GM21360 (cell line): ENCODE measurements at regions not wholly inside any gene's neighbourhood (a gene's known extent, or its start where the extent isn't known, plus 50 kb on each side); places are given as distances from the start of the nearest gene placed in this dataset.
"Not testable (repeated sequence)": the region's sequence is repeated elsewhere in the genome, so short reads cannot be mapped to it uniquely, and the experiment has no call there.

ENCODE experiments used
- ATAC-seq: cut with Tn5 transposase; IDR thresholded peaks from one replicate; pipeline ENCODE4 v1.9.1; 2021; ENCODE audit warnings: mild to moderate bottlenecking, moderate library complexity; ENCODE audit not compliant: unreplicated experiment

GRCh38 chr2:195228547-195228946 lies 428.5 kb upstream of the SLC39A10 start:
- not testable (repeated sequence) for ATAC-seq

- ATAC-seq, result no peak
Measured at GRCh38 chr2:195214072-195214471, 443.0 kb upstream of the SLC39A10 start.

GRCh38 chr2:195212586-195212985 lies 444.4 kb upstream of the SLC39A10 start:
- ATAC-seq, result no peak

- no peak for ATAC-seq
Measured at GRCh38 chr2:195202163-195202845, 454.7 kb upstream of the SLC39A10 start.

- ATAC-seq, result no peak
Measured at GRCh38 chr2:195199864-195200263, 457.2 kb upstream of the SLC39A10 start.

GRCh38 chr2:195181059-195181705 lies 475.8 kb upstream of the SLC39A10 start:
- no peak for ATAC-seq

GRCh38 chr2:195168369-195168768 lies 488.7 kb upstream of the SLC39A10 start:
- ATAC-seq, result no peak

GRCh38 chr2:195164930-195165329 lies 492.1 kb upstream of the SLC39A10 start:
- ATAC-seq, result no peak

GRCh38 chr2:195162918-195163317 lies 494.1 kb upstream of the SLC39A10 start:
- no peak for ATAC-seq

GRCh38 chr2:195162194-195162593 lies 494.8 kb upstream of the SLC39A10 start:
- no peak for ATAC-seq

- no peak for ATAC-seq
Measured at GRCh38 chr2:195160963-195161362, 496.1 kb upstream of the SLC39A10 start.

GRCh38 chr2:195151711-195152110 lies 505.3 kb upstream of the SLC39A10 start:
- ATAC-seq, result no peak

GRCh38 chr2:195150819-195151218 lies 506.2 kb upstream of the SLC39A10 start:
- ATAC-seq, result no peak

- no peak for ATAC-seq
Measured at GRCh38 chr2:195148004-195148403, 509.0 kb upstream of the SLC39A10 start.

- no peak for ATAC-seq
Measured at GRCh38 chr2:195146761-195147541, 510.1 kb upstream of the SLC39A10 start.

GRCh38 chr2:195138435-195138834 lies 518.6 kb upstream of the SLC39A10 start:
- no peak for ATAC-seq

GRCh38 chr2:195125889-195126288 lies 531.1 kb upstream of the SLC39A10 start:
- ATAC-seq, result not testable (repeated sequence)

GRCh38 chr2:195124391-195125079 lies 532.5 kb upstream of the SLC39A10 start:
- ATAC-seq, result no peak

- no peak for ATAC-seq
Measured at GRCh38 chr2:195122653-195123052, 534.4 kb upstream of the SLC39A10 start.

- ATAC-seq, result no peak
Measured at GRCh38 chr2:195121341-195121740, 535.7 kb upstream of the SLC39A10 start.

GRCh38 chr2:195119231-195119630 lies 537.8 kb upstream of the SLC39A10 start:
- no peak for ATAC-seq
